HL-60 (cell line): ENCODE measurements at regions not wholly inside any gene's neighbourhood (a gene's known extent, or its start where the extent isn't known, plus 50 kb on each side); places are given as distances from the start of the nearest gene placed in this dataset.

Experiments
- DNase-seq, 2 experiments: peaks; one replicate each; pipeline ENCODE4 v3.0.0-alpha.2; 2010 to 2020; ENCODE audit warnings: low read depth in 1 of 2, low spot score in 1 of 2
- H3K27ac ChIP-seq: fragments of 250-450 bp; sonication (Bioruptor Pico); replicated peaks from 2 replicates; pipeline ENCODE4 v1.5.1; 2020; ENCODE audit warnings: mild to moderate bottlenecking, moderate library complexity
- H3K27me3 ChIP-seq: fragments of 250-450 bp; sonication (Bioruptor Pico); 2 replicates; pipeline ENCODE4 v1.5.1; 2021; ENCODE audit warnings: mild to moderate bottlenecking, moderate library complexity; ENCODE audit not compliant: insufficient read depth, poor library complexity, severe bottlenecking
- H3K4me3 ChIP-seq: replicated peaks from 2 replicates; pipeline ENCODE4 v1.5.1; 2011; ENCODE audit warnings: mild to moderate bottlenecking, control low read depth, low read length; ENCODE audit not compliant: insufficient read depth
- GABPA ChIP-seq: IDR thresholded peaks from 2 replicates; pipeline ENCODE4 v1.6.1; 2012; ENCODE audit warnings: low read depth
- POLR2AphosphoS5 ChIP-seq: IDR thresholded peaks from 2 replicates; pipeline ENCODE4 v1.6.1; 2012; ENCODE audit warnings: low read depth
- REST ChIP-seq: IDR thresholded peaks from 2 replicates; pipeline ENCODE4 v1.6.1; 2012; ENCODE audit warnings: low read depth; ENCODE audit not compliant: insufficient replicate concordance
- SPI1 ChIP-seq: IDR thresholded peaks from 2 replicates; pipeline ENCODE4 v1.6.1; 2012; ENCODE audit warnings: low read depth, mild to moderate bottlenecking, borderline replicate concordance
- TF ChIP-seq, protein P1 (sequence below): IDR thresholded peaks from one replicate; pipeline ENCODE4 v1.5.1; 2011; ENCODE audit warnings: low read length, control low read depth, inconsistent platforms; ENCODE audit not compliant: insufficient read depth

- no peak overlapping the region for H3K27ac ChIP-seq
- H3K4me3 ChIP-seq: no peak overlapping the region
- no peaks in the 10 kb centered on the region for H3K27me3 ChIP-seq
- no peak for DNase-seq
- TF ChIP-seq POLR2AphosphoS5 (no peak), REST (no peak), GABPA (no peak), SPI1 (no peak)
- TF ChIP-seq, protein P1, sequence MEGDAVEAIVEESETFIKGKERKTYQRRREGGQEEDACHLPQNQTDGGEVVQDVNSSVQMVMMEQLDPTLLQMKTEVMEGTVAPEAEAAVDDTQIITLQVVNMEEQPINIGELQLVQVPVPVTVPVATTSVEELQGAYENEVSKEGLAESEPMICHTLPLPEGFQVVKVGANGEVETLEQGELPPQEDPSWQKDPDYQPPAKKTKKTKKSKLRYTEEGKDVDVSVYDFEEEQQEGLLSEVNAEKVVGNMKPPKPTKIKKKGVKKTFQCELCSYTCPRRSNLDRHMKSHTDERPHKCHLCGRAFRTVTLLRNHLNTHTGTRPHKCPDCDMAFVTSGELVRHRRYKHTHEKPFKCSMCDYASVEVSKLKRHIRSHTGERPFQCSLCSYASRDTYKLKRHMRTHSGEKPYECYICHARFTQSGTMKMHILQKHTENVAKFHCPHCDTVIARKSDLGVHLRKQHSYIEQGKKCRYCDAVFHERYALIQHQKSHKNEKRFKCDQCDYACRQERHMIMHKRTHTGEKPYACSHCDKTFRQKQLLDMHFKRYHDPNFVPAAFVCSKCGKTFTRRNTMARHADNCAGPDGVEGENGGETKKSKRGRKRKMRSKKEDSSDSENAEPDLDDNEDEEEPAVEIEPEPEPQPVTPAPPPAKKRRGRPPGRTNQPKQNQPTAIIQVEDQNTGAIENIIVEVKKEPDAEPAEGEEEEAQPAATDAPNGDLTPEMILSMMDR: no peak
Observed at GRCh38 chr11:107243929-107244328, 213.7 kb downstream of the CWF19L2 start.

GRCh38 chr11:107232451-107232850 is 214.2 kb upstream of the GUCY1A2 start:
- Histone ChIP-seq H3K27ac (no peak overlapping the region), H3K27me3 (no peaks in the 10 kb centered on the region), H3K4me3 (no peak overlapping the region)
- TF ChIP-seq REST (no peak), GABPA (no peak), SPI1 (no peak), POLR2AphosphoS5 (no peak)
- TF ChIP-seq, protein P1: no peak
- DNase-seq: no peak

DNA sequence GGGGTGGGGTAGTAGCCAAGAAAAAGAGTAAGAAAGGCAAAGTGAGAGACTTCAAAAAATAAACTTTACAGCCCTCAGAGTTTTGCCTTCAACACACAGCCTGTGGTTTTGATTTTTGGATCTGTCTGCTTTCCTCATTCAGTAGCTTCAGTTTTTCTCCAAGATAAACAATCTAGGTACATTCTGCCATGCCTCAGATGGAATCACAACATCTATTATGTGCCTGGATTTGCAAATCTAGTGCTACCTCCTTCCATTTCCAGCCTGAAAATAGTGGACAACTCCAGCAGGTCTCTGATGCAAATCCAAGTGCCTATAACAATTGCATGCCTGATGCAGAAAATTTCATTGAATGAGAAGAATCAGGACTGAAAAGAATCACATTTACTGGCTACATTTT is 206.6 kb upstream of the GUCY1A2 start:
- TF ChIP-seq SPI1 (no peak), GABPA (no peak), REST (no peak), POLR2AphosphoS5 (no peak)
- TF ChIP-seq, protein P1: no peak
- Histone ChIP-seq H3K27ac (no peak overlapping the region), H3K4me3 (no peak overlapping the region), H3K27me3 (no peaks in the 10 kb centered on the region)
- no peak for DNase-seq
